Muscle of arm (tissue), 1 donor: ENCODE measurements at regions not wholly inside any gene's neighbourhood (a gene's known extent, or its start where the extent isn't known, plus 50 kb on each side); places are given as distances from the start of the nearest gene placed in this dataset.
"Not testable (repeated sequence)": the region's sequence is repeated elsewhere in the genome, so short reads cannot be mapped to it uniquely, and the experiment has no call there.

Experiments used
- DNase-seq: peaks from one replicate; pipeline ENCODE4 v3.0.0-alpha.2; 2013

DNA sequence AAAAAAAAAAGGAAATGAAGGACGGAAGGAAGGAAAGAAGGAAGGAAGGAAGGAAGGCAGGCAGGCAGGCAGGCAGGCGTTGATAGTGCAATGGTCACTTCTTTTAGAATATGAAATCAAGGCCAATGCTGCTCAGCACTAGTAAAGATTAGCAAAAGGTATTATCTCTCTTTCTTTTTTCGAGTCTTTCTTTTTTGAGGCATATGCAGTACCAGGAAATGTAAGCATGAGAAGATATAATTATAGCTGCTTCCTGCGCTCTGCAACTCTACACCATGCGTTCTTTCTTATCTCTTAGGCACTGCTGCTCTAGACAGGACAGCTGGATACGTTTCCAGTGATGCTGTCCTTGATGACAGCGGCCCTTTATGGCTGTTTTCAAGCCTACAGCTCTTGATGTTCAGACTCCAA lies 1512.5 kb upstream of the B3GALT2 start:
- no peak for DNase-seq

DNA sequence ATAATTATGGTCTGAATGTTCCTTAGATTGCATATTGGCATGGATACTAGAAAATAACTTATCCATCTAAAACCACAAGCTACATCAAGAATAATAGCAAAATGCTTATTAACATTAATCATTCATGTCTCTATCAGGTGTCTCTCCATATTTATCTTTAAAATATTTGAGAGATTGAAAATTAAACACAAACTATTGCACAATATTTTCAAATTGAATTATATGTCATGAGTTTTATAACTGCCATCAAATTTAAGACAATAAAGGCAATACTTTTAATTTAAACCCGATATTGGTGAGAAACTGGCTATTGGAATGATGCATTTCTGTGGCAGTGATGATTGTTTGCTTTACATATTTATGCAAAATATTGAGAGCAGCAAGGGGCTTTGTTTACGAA lies 1506.8 kb upstream of the B3GALT2 start:
- no peak for DNase-seq

DNA sequence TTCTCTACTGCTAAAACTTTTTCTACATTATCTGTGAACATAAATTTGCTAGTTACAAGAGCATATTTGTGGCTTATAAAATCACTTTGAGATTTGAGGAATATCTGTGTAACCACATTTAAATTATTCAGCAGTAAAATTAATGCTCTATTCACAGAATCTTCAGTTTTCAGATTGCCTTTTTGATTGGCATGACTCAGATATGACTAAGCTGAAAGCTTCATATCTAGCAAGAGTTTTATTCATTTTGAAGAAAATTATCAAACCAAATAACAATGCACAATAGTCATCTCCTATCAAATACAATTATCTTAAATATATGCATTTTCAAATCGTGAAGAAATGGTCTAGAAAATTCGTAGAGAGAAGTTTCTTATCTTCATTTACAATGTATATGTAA lies 1498.2 kb upstream of the B3GALT2 start:
- DNase-seq, result no peak

DNA sequence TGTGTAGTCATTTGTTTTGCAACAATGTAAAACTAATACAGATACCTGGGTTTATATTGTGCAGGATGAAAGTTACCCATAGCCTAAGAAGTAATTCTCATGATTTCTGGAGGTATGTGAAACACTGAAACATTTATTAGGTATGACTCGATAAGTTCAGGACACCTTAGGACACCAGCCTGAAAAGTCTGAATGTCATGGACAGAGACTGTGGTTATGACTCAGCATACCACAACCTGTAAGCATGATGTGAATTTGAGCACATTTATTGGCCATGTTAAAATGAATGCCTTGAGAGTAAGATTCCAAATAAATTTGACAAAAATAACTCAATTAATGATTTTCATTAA lies 1471.7 kb upstream of the B3GALT2 start:
- DNase-seq, result no peak

DNA sequence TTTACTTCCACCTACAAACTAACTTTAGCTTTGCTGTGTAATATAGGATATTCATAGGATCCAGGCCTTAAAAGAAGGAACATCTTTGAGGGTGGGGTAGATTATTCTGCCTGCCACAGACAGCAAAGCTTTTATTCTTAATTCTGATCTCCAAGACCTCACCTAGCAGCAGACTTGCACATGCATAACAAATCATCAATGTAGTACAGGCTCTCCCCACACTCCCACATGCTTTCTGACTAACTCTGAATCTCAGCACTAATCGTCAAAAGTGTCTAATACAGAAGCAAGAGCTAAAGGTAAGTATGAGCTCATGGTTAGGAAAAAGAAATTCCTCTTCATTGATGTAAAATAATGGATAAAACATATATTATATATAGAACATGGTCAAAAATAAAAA lies 1468.5 kb upstream of the B3GALT2 start:
- DNase-seq, result no peak

DNA sequence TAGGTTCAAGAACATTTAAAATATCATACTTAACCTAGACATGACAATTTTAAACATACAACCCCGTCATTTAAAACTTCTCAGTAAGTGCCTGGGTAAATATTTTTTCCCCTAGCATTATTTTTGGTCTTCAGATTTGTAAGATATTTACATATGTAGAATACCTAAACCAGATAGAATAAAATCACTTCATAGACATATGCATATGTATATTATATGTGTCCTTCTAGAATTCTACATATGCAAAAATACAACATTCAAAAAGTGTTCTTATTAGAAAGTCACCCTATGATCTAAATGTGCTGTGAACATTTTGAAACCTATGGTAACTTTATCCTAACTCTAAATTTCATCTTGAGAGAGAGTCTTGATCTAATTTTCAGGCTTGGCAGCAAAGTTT lies 1467.0 kb upstream of the B3GALT2 start:
- DNase-seq, result no peak

DNA sequence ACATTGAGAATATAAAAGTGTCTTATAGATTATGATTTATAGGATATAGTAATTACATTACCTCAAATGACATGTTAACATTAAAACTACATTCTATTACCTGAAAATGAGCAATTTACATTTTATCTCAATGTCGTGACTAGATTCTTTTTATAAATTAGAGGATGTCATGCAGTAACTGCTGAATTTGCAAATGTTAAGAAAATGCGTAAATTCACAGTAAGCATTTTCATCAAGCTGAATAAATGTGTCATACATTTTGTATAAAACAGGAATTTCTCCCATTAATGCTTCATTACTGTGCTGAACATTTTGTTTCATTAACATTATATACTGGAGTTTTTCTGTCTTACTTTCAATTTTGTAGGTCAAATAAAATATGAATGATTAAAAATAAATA lies 1460.7 kb upstream of the B3GALT2 start:
- DNase-seq, result no peak

DNA sequence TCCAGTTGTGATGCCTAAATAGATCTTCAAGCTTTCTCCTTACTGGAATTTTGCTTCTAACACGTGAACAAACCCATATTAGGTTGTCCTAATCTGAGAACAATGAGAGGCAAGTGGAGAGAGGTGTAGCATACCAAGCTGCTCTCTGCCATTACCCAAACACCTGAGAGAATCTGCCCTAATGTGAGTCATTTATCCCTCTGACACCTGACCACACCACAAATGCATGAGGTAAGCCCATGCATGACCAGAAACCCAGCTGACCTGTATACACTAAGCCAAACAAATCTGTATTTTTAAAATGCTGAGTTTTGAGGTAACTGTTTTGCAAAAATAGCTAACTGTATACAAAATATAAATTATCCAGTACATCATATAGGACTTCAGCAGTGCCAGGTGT lies 1458.1 kb upstream of the B3GALT2 start:
- DNase-seq, result no peak

DNA sequence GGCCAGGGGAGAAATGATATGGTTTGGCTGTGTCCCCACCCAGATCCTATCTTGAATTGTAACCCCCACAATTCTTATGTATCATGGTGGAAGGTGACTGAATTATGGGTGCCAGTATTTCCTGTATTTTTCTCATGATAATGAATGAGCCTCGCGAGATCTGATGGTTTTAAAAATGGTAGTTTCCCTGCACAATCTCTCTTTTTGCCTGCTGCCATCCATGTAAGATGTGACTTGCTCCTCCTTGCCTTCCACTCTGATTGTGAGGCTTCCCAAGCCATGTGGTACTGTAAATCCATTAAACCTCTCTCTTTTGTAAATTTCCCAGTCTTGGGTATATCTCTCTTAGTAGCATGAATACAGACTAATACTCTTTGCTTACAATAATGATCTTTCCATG lies 1453.9 kb upstream of the B3GALT2 start:
- DNase-seq, result no peak

DNA sequence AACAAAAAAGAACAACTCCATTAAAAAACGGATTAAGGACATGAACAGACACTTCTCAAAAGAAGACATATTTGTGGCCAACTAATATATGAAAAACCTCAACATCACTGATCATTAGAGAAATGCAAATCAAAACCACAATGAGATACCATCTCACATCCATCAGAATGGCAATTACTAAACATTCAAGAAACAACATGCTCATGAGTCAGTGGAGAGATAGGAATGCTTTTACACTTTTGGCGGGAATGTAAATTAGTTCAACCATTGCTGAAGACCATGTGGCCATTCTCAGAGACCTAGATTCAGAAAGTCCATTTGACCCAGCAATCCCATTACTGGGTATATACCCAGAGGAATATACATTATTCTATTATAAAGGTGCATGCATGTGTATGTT lies 1442.6 kb upstream of the B3GALT2 start:
- no peak for DNase-seq

DNA sequence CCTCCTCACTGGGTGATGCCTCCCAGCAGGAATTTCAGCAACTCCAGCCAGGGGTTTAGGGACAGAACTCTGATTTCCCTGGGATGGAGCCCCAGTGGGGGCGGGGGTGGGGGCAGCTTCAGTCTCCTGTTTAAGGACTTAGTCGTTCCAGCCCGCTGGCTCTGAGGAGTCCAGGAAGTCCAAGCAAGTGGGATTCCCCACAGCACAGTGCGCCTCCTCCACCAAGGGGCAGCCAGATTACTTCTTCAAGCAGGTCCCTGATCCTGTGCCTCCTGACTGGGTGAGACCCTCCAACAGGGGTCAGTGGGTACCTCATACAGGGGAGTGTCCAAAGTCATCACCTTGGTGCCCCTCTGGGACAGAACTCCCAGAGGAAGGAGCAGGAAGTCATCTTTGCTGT lies 1438.4 kb upstream of the B3GALT2 start:
- DNase-seq, result no peak

DNA sequence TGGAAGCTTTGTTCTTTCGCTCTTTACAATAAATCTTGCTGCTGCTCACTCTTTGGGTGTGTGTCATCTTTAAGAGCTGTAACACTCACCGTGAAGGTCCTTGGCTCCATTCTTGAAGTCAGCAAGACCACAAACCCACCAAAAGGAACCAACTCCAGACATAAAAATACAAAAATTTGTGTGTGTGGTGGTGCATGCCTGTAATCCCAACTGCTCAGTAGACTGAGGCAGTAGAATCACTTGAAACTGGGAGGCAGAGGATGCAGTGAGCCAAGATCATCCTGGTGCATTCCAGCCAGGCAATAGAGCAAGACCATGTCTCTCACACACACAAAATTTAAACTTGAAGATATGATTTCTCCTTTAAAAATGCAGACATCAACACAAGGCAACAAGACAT lies 1431.7 kb upstream of the B3GALT2 start:
- no peak for DNase-seq

DNA sequence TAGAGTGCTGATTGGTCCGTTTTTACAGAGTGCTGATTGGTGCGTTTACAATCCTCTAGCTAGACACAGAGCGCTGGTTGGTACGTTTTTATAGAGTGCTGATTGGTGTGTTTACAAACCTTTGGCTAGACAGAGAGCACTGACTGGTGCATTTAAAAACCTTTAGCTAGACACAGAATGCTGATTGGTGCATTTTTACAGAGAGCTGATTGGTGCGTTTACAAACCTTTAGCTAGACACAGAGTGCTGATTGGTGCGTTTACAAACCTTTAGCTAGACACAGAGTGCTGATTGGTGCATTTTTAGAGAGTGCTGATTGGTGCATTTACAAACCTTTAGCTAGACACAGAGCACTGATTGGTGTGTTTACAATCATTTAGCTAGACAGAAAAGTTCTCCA lies 1430.9 kb upstream of the B3GALT2 start:
- DNase-seq, result not testable (repeated sequence)

DNA sequence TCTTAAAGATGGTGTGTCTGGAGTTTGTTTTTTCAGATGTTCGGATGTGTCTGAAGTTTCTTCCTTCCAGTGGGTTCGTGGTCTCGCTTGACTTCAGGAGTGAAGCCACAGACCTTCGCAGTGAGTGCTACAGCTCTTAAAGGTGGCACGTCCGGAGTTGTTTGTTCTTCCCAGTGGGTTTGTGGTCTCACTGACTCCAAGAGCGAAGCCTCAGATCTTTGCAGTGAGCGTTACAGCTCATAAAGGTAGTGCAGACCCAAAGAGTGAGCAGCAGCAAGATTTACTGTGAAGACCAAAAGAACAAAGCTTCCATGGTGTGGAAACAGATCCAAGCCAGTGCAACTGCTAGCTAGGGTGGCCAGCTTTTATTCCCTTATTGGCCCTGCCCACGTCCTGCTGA lies 1430.4 kb upstream of the B3GALT2 start:
- DNase-seq, result no peak

DNA sequence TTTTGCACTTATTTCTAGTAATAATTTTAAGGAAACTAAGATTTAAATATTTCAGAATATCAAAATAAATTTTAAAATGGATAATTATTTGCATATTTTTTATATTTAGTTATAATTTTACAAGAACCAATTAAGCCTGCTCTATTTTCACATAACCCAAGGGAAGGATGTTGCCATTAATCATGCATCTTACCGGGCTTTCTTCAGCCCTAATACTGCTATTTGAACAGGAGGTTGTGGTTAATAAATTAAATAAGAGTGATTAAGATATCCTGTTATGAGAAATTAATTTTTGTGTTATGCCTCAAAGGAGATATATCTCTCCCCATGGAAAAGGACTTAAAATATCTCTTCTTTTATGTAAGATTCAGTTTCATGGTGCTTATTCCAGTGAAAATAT lies 1415.8 kb upstream of the B3GALT2 start:
- DNase-seq, result no peak

DNA sequence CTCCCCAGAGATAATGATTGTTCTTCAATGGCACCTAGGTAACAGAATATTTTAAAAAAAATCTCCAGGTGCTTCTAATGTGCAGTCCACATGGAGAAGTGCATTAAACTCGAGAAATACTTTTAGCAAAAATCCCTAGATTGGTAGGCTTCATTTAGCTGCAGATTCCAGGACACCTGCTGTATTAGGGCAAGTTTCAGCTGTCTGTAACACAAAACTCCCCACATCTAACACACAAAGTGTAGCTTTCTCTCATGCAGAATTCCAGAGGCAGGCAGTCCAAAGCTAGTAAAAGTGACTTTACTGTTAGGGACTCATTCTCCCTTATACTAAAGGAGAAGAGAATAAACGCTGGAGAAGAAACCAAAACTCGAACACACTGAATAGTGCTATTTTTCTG lies 1414.3 kb upstream of the B3GALT2 start:
- no peak for DNase-seq

DNA sequence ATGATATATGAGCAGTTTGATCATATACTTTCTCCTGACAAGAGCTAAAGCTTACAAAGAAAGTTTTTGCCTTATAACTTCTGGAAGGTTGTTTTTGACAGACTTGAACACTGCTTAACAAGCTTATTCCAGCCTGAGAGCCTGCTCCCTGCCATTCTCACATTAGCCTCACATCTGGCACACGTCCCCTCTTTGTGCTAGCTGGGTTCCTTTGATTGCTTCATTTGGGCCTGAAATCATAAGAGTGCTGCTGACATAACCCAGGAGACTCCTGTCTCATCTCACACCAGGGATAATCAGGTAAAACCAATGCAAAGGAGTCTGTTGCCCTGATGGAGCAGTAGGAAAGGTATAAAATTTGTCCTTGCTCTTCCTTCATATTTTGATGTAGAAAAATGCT lies 1411.7 kb upstream of the B3GALT2 start:
- no peak for DNase-seq

DNA sequence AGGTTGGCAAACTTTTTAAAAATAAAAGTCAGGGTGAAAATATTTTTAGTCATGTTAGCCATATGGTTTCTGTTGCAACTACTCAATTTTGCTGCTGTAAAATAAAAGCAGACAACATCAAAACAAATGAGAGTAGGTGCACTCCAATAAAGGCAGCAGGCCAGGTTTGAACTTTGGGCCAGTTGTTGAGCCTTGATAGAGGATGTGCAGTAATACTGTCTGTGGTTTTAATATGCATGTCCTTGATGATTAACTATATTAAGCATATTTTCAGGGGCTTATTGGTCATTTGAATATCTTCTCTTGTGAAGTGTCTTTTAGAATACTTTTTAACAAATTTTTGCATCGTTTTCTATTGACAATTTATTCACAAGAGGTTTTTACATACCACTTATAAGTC lies 1399.9 kb upstream of the B3GALT2 start:
- no peak for DNase-seq

DNA sequence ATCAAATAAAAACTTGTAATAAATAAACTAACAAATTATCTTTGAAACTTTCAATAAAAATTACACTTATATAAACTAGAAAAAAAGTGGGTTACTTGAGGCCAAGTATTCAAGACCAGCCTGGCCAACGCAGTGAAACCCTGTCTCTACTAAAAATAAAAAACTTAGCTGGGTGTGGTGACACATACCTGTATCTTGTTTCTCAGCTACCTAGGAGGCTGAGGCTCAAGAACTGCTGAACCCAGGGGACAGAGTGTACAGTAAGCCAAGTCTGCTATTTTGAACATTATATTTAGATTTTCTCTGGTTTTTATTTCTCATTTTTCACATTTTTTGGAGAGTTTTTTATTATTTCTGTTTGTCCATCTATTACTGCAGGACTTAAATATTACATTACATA lies 1397.6 kb upstream of the B3GALT2 start:
- DNase-seq, result no peak

DNA sequence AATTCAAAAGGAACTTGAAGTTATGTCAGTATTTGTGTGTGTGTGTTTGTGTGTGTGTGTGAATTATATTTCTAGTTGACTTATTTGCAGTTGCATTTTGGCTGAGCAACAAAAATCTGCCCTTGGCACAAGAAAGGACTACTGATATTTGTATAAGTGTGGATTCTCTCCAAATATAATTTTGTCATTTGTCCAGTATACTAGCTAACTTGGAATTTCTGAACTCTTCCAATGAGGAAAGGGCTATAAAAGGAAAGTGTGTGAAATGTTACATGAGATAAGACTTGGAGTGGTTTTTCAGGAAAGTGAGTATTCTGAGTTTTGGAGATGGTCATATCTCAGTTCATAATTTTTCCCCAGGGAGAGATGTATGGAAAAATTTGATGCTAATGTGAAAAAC lies 1384.1 kb upstream of the B3GALT2 start:
- DNase-seq, result peak; percentile 22

DNA sequence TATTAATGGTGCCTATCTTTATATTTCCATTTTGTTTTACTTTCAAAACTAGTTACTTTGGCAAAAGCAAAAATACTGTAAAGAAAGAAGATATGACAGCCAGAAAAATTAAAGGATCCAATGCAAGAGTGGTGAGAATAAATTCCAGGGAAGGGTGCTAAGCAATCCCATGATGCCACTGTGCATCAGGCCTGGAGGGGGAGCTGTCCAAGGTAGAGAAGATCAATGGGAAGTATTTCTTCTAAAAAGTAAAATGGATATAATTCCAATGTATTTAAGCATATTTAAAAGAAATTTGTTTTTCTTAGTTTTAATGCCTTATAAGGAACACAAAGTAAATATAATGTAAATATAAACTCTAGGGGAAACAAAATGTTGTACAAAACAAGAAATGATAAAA lies 1382.2 kb upstream of the B3GALT2 start:
- DNase-seq, result no peak

DNA sequence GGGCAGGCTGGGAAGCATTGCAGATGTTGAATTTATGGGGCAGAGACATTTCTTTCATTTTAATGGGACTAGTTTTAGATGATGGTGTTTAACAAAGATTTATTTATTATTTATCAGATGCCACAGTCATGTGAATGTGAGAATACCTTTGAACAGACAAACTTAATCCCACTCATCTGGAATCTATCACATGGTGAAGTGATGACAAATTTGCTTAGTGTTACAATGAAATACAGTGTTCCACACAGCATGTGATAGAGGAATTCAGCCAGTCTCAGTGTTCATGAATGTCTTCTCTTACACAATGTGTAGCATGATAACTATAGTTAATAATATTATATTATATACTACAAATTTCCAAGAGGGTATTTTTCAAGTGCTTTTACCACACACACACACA lies 1361.7 kb upstream of the B3GALT2 start:
- no peak for DNase-seq

DNA sequence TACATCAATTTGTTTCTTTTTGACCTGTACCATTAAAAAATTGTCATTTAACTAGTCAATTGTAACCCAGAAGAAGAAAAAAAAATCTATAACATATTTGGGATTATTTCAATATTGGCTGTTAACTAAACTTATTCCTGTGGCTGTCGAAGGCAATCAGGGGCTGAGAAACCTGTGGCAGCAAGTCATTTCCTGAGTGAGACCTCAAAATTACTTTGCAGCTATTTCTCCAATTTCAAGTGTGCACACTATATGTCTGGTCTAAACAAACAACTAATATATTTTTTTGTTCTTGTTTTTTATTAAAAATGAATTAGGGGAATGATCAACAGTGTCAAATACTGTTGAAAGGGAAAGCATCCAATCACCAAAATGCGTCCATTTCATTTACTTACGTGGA lies 1357.6 kb upstream of the B3GALT2 start:
- no peak for DNase-seq

DNA sequence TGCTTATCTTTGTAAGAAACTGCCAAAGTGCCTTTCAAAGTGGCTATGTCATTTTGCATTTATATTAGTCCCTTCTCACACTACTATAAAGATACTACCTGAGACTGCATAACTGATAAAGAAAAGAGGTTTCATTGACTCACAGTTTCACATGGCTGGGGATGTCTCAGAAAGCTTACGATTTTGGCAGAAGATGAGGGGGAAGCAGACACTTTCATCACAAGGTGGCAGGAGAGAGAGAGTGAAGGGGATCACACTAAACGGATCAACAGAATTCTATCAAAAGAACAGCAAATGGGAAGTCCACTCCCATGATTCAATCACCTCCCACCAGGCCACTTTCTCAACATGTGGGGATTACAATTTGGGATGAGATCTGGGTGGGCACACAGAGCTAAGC lies 1352.0 kb upstream of the B3GALT2 start:
- DNase-seq, result no peak

DNA sequence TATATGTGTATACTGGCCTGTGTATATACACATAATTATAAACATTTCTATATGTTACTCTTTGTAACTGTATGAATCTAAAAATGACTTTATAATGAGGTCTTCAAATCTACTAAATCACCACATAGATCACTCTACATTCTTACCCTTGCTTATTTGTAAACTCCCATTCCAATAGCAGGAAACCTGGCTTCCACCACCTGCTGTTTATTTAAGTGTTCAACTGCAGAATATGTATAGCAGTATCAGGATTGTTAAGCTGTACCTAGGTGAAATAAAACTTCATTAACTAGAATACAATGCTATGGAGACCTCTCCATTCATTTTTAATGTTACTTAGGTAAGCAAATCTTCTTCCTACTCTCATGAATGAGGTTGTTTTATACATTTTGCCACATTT lies 1351.1 kb upstream of the B3GALT2 start:
- no peak for DNase-seq

DNA sequence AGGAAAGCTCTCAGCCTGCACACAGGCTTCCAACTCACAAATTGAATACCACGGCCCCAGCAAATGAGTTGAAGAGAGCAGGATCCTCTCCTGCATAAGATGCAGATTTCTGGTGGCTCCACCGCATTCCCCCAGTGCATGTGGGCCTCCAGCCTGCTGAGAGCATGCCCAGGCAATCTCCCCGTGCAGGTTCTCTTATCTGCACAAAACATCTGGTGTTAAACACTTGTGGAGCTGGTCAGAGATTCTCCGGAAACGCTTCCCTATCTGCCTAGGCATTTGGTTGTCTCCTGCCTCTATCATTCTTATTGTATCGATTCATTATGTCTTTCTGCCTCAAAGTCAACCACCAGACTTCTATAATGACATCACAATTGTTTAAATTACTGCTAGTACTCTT lies 1349.0 kb upstream of the B3GALT2 start:
- no peak for DNase-seq
